Inflammatory macrophage treated with lipopolysaccharide for 1 hour (primary cell): ENCODE measurements at regions not wholly inside any gene's neighbourhood (a gene's known extent, or its start where the extent isn't known, plus 50 kb on each side); places are given as distances from the start of the nearest gene placed in this dataset.
"Not testable (repeated sequence)": the region's sequence is repeated elsewhere in the genome, so short reads cannot be mapped to it uniquely, and the experiment has no call there.

ENCODE experiments used
- DNase-seq, 2 donors: peaks; one replicate each; pipeline ENCODE4 v3.0.0-alpha.2; 2020 to 2022

DNA sequence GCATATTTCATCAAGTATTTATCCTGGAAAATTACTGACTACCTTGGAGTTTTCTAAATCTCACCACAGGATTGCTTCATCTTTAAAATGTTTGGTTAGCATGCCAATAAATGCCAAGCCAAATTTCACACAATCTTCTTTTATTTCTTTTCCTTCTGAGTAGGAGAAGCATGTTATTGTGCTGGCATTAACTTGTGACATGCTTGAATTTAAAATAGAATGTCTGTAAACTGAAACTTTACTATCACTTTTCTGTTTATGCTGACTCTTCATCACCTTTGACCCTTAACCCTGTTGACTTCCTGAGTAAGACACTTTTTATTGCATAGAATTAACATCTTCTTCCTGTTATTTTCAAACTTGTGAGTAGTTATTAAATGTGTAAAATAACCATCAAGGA, 56.2 kb upstream of the LRRTM4 start:
- no peak for DNase-seq

DNA sequence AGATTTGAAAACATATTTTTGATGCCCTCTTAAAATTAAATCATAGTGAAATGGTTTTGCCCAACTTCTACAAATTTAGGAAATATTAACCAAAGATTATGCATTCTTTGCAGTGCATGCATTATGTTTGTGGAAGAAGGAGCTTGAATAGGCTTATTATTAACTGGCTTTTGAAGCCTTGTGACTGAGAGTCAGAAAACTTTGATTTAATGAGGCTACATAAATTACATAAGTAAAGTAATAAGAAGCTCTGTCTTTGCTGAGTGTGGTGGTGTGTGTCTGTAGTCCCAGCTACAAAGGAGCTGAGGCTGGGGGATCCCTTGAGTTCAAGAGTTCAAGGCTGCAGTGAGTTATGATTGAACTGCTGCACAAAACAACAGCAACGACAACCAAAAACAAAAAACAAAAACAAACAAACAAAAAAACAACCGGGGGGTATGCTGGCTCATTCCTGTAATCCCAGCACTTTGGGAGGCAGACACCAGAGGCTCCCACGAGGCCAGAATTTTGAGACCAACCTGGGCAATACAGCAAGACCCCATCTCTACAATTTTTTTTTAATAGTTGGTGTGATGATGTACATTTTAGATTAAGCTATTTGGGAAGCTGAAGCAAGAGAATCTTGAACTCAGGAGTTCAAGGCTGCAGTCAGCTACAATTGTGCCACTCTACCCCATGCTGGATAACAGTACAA, 57.0 kb upstream of the LRRTM4 start:
- no peak for DNase-seq

GRCh38 chr2:77588438-77588837, 66.3 kb upstream of the LRRTM4 start:
- no peak for DNase-seq

DNA sequence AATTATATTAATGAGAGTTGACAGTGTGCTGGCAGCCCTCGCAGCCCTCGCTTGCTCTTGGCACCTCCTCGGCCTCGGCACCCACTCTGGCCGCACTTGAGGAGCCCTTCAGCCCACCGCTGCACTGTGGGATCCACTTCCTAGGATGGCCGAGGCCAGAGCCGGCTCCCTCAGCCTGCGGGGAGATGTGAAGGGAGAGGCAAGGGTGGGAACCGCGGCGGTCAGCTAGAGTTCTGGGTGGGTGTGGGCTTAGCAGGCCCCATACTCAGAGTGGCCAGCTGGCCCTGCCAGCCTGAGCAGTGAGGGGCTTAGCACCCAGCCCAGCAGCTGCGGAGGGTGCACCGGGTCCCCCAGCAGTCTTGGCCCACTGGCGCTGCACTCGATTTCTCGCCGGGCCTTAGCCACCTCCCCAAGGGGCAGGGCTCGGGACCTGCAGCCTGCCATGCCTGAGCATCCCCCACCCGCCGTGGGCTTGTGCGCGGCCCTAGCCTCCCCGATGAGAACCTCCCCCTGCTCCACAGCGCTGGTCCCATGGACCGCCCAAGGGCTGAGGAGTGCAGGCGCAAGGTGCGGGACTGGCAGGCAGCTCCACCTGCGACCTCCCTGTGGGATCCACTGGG, 68.2 kb upstream of the LRRTM4 start:
- DNase-seq, result no peak

- not testable (repeated sequence) for DNase-seq
Measured at GRCh38 chr2:77592955-77593354, 70.8 kb upstream of the LRRTM4 start.

GRCh38 chr2:77602771-77603170, 80.6 kb upstream of the LRRTM4 start:
- no peak for DNase-seq

- DNase-seq, result no peak
Measured at GRCh38 chr2:77604953-77605929, 83.1 kb upstream of the LRRTM4 start.

DNA sequence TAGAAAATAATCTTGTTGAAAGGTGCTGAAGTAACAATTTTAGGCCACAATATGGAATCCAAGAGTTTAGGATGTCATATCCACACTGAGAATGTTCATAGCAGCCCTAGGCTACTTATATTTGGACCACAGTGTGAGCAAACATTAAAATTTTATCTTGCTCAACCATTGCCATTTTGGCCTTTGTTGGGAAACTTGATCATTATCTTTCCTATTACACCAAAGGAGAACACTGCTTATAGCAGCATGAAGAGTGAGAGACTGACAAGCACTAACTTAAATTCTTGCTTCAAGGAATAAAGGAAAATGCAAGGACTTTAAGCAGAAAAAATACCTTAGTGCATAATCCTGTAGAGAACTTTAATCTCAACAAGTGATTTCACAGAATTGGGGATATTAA, 86.3 kb upstream of the LRRTM4 start:
- no peak for DNase-seq

- DNase-seq, result no peak
Measured at GRCh38 chr2:77629539-77629938, 107.4 kb upstream of the LRRTM4 start.

DNA sequence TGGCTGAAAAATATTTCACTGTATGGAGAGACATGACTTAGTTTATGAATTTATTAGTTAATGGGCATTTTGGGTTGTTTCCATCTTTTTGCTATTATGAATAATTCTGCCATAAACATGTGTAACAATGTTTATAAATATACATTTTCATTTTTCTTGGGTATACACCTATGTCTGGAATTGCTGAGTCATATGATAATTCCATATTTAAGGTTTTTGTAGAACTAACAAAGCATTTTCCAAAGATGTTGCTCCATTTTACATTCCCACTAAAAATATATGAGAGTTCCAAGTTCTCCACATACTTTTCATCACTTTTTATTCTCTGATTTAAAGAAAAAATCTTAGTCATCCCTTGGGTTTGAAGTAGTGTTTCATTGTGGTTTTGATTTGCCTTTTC, 108.8 kb upstream of the LRRTM4 start:
- DNase-seq, result no peak

DNA sequence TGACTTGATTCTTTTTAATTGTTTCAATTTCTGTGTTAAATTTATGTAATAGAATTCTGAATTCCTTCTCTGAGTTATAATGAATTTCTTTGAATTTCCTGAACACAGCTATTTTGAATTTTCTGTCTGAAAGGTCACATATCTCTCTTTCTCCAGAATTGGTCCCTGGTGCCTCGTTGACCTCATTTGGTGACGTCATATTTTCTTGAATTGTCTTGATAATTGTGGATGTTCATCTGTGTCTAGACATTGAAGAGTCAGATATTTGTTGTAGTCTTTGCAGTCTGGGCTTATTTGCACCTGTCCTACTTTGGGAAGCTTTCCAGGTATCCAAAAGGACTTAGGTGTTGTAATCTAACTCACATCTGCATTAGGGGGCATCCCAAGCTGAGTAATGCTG, 111.4 kb upstream of the LRRTM4 start:
- DNase-seq, result no peak

- DNase-seq, result no peak
Measured at GRCh38 chr2:77640924-77641323, 118.7 kb upstream of the LRRTM4 start.

DNA sequence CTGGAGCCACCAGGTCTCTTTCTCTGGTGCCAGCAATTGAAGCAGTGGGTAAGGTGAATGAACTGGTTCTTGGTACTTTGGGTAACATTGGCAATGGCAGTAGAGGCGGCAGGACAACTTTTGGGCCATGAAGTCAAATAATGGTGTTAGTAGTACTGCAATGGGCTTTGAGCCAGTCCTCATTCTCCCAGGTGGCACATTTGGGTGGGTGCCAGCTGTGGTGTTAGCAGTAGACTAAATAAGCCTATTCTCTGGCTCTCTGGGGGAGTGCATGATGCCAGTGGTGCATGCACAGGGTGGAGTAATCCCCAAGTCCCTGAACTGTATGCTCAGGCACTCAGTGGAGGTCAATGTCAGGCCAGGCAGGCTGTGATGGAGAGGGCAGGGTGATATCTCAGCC, 120.2 kb upstream of the LRRTM4 start:
- no peak for DNase-seq

DNA sequence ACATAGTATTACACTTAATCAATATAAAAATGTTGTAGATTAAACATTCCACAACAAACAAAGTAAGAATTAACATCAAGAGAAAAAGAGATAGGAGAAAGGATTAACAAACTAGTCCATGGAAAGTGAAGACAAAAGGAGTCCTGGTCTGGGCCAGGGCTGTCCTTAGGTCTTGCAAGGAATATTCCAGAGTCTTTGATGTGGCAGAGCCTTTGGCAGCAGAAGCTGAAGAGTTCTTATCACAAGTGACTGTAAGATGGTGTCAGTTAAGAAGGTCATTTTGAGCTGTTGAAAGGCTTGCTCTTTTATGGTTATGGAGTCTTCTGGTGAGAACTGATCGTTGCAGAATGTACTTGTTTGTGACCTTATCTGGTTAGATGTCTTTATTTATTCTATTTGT, 127.7 kb upstream of the LRRTM4 start:
- DNase-seq, result no peak

- no peak for DNase-seq
Measured at GRCh38 chr2:77652499-77652898, 130.3 kb upstream of the LRRTM4 start.

GRCh38 chr2:77664491-77664890, 142.3 kb upstream of the LRRTM4 start:
- DNase-seq, result no peak

DNA sequence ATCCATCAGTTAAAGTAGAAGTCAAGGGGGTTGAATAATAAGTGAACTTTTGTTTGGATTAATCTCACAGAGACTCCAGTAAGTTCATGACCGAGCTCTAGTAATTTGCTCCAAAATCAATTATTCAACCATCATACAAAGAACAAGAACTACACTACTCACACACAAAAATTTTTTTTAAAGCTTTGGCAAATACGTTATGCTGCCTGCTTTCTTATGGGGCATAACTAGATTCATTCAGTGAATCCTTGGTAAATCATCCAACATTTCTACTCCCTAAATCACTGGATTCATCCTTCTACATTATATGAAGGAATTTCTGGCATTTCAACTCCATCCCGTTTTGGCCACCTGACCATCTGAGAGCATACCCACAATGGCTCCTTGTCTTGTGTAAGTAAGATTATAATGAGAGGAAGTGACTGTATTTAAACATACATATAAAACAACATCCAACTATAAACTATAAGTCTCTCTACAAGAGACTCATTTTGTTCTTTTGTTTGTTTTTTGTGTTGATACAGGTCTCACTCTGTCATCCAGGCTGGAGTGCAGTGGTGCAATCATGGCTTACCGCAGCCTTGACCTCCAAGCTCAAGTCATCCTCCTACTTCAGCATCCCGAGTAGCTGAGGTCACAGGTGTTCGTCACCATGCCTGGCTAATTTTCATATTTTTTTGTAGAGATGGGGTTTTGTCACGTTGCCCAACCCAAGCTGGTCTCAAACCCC, 144.2 kb upstream of the LRRTM4 start:
- no peak for DNase-seq

DNA sequence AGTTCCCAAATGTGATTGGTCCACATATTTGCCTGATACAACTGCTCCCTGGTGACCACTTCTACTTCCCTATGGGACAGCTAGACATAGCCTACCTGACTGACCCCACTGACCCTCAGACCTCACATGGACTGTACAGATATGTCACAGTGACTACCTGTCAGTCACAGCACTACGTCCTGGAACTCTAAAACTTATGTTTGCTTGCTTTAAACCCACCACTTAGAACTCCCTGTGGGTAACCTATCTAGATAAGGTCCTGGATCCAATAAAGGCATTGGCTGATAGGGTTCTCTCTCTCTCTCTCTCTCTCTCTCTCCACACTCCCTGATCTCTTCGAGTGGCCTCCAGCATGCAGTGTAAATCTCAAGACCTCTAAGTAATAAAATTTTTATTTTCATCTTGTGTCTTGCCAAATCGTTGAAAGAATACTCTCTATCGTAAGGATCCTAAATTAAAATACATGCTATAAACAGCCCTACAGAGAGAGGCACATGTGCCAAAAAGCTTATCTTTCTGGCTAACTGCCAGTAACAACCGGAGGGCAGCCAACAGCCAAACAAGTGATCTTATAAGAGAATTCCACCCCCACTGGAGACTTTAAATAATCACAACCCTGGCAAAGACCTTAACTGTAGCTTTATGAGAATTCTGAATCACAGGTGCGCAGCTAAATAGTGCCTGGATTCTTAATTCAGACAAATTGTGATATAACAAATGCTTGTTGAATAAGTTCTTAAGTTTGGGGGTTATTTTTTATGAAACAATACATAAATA, 162.6 kb upstream of the LRRTM4 start:
- not testable (repeated sequence) for DNase-seq

GRCh38 chr2:77712601-77713000, 190.4 kb upstream of the LRRTM4 start:
- no peak for DNase-seq

GRCh38 chr2:77713412-77713811, 191.2 kb upstream of the LRRTM4 start:
- DNase-seq, result no peak

- no peak for DNase-seq
Measured at GRCh38 chr2:77720115-77720514, 197.9 kb upstream of the LRRTM4 start.

GRCh38 chr2:77721593-77721992, 199.4 kb upstream of the LRRTM4 start:
- no peak for DNase-seq
